Choroid plexus epithelial cell (primary cell): ENCODE measurements at regions not wholly inside any gene's neighbourhood (a gene's known extent, or its start where the extent isn't known, plus 50 kb on each side); places are given as distances from the start of the nearest gene placed in this dataset.

Experiments
- DNase-seq: peaks from one replicate; pipeline ENCODE4 v3.0.0-alpha.2; 2010; ENCODE audit warnings: low read depth
- H3K4me3 ChIP-seq: 2 replicates; pipeline ENCODE4 v1.5.1; 2011; ENCODE audit warnings: low read depth, mild to moderate bottlenecking, control low read depth, low read length, moderate library complexity
- CTCF ChIP-seq: conservative IDR thresholded peaks from 2 replicates; pipeline ENCODE4 v1.5.1; 2011; ENCODE audit warnings: low read depth, mild to moderate bottlenecking, control low read depth, inconsistent platforms, low read length, moderate library complexity

DNA sequence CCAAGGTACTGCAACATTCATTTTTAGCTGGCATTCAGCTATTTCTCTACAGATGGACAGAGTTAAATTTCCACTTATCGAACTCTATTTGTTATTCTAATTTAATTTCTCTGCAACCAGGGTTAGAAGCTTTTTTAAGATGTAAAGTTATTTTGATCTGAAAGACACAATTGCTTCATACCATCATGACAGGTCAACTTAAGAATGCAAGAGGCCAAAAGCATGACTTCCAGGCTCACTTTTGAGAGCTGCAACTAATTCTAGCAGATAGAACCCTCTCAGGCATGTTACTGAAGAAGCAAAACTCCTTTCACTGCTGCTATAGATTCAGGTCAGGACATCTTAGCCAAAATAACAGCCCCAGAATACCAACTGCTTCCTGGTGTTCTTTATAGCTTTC lies 86.5 kb upstream of the GALNT18 start:
- TF ChIP-seq CTCF, result no peak
- DNase-seq, result peak; percentile 2
- no peak overlapping the region for H3K4me3 ChIP-seq

- DNase-seq, result no peak
- no peak overlapping the region for H3K4me3 ChIP-seq
- no peak for TF ChIP-seq CTCF
These were observed 84.2 kb upstream of the GALNT18 start for GRCh38 chr11:11706028-11706427.

DNA sequence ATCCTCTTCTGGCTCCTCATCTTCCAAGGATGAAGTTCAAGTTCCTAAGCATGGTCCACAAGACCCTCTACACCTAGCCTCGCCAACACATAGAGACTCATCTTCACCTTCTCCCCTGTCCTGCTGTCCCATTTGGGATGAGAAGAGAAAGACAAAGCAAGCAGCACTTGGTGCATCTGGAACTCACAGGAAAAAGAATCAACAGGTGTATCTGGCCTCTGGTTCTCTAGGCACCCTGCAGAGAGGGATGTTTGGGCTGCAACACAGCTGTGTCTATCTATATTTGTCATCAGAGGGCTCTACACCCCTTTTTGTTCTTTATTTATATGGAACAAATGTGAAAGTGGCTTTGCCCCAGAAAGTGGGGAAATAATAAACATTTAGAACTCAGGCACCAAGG lies 82.1 kb upstream of the GALNT18 start:
- no peak for DNase-seq
- no peak overlapping the region for H3K4me3 ChIP-seq
- no peak for TF ChIP-seq CTCF

GRCh38 chr11:11701070-11701469 lies 79.3 kb upstream of the GALNT18 start:
- peak; percentile 2 for DNase-seq
- H3K4me3 ChIP-seq, result no peak overlapping the region
- TF ChIP-seq CTCF, result no peak

GRCh38 chr11:11697796-11698195 lies 76.0 kb upstream of the GALNT18 start:
- no peak for DNase-seq
- TF ChIP-seq CTCF, result no peak

DNA sequence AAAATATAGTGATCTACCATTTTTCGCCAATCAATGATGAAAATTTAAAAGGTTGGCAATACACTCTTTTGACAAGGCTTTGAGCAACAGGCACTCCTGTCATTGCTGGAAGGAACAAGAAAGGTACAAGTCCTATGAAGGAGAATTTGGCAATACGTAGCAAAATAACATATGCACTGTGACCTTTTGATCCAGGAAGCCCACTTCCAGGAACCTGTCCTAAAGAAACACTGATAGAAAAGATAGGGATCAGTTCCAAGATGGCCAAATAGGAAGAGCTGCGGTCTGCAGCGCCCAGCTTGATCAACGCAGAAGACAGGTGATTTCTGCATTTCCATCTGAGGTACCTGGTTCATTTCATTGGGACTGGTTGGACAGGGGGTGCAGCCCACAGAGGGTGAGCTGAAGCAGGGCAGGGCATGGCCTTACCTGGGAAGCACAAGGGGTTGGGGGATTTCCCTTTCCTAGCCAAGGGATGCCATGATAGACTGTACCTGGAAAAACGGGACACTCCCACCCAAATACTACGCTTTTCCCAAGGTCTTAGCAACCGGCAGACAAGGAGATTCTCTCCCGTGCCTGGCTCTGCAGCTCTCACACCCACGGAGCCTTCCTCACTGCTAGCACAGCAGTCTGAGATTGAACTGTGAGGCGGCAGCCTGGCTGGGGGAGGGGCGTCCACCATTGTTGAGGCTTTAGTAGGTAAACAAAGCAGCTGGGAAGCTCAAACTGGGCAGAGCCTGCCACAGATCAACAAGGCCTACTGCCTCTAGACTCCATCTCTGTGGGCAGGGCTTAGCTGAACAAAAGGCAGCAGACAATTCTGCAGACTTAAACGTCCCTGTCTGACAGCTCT lies 69.7 kb upstream of the GALNT18 start:
- no peak overlapping the region for H3K4me3 ChIP-seq
- TF ChIP-seq CTCF, result no peak
- DNase-seq, result no peak

More at GRCh38 chr11:11697796-11698195, 76.0 kb upstream of the GALNT18 start:
- no peak overlapping the region for H3K4me3 ChIP-seq

DNA sequence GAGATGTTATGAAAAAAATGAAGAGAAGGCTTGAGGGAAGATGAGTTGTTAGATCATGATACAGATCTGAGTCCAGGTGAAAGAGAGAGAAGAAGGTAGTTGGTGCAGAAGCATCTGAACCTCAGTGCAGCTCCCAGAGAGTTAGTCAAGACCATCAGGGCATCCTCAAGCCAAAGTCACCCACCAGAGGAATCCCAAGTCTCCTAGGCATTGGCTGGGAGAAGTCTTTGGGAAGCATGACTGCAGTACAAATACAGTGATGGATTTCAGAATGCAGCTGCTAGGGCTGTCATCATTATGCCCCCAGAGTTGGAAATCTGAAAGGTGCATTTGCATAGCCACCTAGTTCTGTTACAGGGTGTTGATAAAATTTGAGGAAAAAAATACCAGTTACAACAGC lies 59.7 kb upstream of the GALNT18 start:
- H3K4me3 ChIP-seq, result no peak overlapping the region
- DNase-seq, result no peak
- TF ChIP-seq CTCF, result no peak
